HG03460 (cell line): ENCODE measurements at regions not wholly inside any gene's neighbourhood (a gene's known extent, or its start where the extent isn't known, plus 50 kb on each side); places are given as distances from the start of the nearest gene placed in this dataset.

Experiments
- ATAC-seq: cut with Tn5 transposase; IDR thresholded peaks from one replicate; pipeline ENCODE4 v1.9.1; 2021; ENCODE audit not compliant: unreplicated experiment

DNA sequence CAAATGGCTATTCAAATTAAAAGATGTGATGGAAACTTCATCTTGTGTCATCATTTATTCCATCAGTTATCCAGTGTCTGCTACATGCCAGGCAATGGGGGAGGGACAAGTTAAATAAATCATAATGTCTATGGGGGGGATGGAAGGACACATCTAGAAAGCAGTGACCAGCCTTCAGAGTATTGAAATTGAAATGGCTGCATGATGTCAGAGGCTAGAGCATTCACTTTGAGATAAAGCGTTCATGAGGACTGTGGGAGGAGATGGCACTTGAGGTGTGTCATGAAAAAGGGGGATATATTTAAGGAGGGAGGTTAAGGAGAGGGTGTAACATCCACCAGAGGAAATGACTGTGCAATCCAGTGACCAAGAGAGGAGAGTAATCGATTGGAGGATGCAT lies 50.6 kb downstream of the SLIT2 start:
- ATAC-seq = no peak

DNA sequence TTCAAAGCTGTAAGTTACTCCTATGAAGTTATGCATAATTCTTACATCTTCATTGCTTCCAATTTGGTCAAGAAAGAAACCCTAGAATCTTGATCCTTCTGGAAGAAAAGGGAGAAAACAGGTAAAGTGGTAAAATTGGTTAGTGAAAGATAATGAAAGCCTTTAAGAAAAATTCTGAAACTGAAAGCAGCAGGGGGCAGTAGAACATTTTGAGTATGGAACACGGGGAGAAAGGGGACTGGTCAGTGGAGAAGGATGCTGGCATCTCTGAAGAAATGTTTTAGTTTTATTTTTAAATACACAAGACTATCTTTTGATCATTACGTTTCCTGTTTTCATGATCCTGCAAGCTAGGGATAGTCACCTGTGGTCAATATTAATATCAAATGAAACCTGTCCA lies 54.3 kb downstream of the SLIT2 start:
- no peak for ATAC-seq

DNA sequence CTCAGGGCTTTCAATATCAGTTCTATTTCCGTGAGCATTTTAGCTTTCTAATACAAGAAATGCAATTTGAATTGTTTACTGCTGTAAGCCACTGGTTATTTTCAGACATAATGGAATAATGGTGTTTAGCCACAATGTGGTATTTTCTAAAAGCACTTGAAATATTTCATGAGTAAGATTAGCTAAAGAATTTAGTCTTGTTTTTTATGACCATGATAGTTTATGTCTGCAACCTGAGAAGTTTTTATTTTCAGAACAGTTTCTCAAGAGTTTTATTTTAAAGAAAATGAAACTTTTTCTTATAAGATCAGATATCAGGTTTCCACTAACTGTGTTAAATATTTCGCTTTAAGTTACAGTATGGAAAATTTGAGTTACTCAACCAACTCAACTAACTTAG lies 60.2 kb downstream of the SLIT2 start:
- no peak for ATAC-seq

DNA sequence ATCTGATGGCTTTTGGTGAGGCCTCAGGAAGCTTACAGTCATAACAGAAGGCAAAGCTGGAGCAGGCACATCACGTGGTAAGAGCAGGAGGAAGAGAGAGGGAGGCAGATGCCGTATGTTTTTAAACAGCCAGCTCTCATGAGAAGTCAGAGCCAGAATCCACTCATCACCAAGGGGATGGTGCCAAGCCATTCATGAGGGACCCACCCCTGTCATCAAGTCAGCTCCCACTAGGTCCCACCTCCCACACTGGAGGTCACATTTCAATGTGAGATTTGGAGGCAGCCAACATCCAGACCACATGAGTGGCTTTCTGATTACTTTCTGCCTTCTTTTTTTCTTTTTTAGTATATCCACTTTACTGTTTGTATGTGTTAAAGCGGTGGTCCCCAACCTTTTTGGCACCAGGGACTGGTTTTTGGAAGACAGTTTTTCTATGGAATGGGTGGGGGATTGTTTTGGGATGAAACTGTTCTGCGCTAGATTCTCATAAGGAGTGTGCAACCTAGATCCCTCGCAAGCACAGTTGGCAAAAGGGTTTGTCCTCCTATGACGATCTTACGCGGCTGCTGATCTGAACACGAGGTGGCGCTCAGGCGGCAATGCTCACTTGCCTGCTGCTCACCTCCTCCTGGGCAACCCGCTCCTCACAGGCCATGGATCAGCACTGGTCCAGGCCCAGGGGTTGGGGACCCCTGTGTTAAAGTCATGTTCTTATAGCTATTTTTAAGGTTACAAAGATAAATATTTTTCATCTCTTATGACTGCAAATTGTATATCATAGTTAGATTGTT lies 61.7 kb downstream of the SLIT2 start:
- ATAC-seq = no peak

DNA sequence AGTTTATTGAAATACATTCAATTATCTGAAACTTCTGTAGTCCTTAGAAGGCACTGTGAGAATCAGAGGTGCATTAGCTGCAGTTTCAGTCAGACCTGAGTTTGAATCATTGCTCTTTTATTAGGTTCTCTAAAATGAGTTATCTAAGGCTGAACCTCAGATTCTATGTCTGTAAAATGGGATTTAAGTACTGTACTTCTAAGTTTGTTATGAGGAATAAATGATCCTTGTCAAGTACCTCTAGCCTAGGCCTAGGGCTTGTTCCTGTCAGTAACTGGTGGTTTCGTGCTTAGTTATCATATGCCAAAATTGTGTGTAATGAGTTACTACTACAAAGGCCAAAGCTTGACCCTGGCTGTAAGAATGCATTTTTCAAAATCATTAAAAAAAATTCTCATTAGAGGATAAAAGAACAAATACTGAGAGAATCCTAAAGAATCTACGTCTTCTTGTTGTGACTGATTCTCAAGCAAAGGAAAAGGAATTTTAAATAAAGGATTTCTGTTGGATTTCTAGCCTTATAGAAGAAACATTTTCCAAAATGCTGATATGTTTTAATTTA lies 65.8 kb downstream of the SLIT2 start:
- no peak for ATAC-seq

DNA sequence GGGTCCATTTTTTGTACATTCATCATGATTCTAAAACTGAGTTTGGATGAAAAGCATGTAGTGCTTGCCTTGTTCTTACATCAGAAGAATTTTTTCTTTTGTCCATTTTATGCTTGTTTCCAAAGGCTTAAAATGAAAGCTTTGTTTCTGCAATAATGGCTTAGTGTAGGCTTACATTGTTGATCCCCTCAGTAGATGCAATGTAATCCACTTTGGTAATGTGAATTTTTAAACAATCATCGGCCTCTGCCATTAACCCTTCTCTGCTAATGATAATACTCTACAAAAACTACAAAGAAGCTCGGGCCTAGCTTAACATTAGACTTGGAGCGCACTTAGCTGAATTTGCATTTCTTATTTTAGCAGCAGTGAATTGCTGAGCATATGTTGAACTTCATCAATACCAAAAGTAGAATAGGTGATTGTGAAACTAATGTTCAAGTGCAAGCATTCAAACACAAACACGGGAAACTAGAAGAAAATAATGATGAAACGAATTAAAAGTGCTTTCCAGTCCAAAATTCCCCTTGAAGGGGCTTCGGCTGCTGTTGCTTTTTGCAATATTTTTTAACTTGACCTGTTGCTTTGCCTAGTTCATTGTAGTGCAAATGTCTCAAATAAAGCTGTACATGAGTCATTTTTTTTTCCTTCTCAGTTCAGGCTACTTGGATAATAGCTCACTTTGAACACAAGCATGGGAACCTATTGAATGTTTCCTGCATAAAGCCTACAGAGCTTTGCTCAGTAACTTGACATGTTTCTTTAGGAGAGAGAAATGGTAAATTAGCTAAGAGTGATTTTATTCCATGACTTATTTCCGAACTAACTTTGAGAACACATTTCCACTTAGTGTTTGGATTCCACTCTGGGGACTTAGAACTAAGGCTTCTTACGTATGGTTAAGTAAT lies 66.5 kb downstream of the SLIT2 start:
- ATAC-seq = no peak

DNA sequence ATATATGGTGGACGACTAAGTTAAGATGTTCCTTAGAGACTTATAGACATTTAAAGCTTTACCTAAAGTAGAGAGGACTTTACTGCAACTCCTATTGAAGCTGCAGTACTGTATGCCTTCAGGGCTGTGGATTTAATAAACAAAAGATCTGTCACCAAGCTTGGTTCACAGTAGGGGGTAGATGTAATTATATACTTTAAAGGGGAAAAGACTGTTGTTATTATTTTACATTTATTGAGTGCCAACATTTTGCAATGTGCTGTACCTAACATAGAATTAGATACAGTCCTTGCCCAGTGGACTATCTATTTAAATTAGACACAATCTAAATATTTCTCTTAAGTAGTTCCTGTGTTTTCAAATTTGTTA lies 67.2 kb downstream of the SLIT2 start:
- ATAC-seq = no peak

DNA sequence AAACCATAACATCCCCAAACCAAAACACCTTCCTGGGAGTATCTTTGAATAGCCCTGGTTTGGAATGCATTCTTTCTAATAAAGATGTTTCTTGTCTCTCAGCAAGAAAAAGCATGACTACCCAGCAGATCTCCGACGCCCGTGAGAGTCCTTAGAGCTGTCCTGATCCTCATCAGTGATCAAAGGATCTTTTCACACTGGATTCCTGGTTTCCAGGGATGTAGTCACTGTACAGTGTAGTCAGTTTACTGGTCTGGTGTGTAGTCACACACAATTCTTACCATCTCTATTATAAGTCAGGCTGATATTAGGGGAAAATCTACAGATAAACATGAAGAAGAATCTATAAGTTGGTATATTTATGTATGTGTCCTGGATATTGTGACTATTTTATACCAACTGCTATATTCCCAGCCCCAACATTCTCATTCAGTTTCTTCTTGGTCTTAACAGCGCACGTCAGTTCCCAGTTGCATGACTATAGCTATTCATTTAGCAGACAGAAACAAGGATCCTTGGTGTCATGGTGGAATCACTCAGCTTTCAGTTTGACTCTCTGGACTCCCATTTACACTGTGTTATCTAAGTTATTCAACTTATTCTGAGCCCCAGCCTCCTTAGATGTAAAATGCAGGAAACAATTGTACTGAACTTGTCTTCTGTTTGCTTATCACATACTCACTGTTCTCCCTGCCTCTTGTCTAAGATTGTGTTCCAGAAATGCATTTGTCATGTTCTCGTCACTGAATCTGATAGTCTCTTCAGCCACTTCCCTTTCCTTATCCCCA lies 68.3 kb downstream of the SLIT2 start:
- no peak for ATAC-seq

DNA sequence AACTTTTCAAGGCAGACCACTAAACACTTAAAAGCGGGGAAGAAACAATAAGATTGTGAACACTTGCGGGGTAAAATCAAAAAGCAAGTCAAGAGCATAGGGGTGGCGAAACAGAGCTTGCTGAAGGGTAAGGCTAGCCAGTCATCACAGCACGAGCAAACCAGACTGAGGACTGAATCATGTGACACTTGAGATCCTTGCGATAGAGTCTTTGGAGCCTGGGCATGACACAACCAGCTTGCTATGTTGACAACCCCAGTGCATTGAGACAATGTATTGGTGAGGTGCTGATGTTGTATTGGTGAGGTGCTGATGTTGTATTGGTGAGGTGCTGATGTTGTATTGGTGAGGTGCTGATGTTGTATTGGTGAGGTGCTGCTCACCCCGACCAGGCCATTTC lies 72.3 kb downstream of the SLIT2 start:
- no peak for ATAC-seq

DNA sequence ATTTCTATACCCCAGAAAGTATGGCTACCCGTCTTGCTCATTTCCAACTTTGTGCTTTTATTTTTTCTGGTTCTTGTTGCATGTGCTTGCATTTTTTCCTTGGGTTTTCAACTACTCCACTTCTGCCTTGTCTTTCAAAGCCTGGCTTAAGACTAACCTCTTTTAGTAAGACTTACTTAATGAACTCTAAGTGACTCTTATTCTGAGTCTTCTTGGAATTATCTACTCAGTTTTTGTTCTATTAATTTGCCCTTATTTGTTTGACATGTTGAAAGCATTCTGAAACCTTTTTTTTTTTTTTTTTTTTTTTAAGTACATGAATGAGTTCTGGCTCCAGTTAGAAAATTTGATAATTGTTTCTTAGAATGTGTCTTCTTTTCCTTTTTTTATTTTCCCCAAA lies 74.8 kb downstream of the SLIT2 start:
- no peak for ATAC-seq

DNA sequence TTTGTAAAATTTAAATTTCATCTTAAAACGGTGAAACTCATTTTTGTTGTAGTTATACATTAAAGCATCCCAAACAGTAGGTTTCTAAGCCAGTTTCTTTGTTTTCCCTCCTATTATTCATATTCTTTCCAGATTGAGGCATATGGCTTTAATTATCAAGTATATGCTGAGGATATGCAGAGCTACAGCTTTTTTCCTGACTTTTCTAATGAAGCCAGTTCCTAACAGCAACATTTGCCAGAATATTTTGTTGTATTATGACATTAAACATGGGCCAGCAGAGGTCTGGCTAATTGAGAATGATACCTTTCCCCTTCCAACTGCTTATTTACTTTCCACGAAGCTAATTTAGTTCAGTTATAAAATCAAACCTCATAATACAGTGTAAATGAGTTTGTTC lies 75.3 kb downstream of the SLIT2 start:
- ATAC-seq = no peak

DNA sequence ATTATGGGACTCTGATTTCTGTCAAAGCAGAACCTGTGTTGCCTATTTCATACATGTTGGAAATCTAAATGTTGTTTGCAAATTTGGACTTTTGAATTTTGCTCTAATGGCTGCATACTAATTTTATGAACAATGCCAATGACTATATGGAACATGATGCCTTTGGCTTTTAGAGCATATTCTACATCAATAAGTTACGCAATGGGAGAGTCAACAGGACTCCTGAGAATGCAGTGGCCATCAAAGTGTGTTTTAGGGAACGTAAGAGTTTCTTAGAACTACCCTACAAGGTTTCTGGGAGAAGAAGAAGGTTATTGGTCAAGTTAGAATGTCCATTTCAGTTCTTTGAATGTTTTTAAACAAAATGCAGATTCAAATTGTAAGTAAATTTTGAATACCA lies 76.1 kb downstream of the SLIT2 start:
- ATAC-seq = no peak

DNA sequence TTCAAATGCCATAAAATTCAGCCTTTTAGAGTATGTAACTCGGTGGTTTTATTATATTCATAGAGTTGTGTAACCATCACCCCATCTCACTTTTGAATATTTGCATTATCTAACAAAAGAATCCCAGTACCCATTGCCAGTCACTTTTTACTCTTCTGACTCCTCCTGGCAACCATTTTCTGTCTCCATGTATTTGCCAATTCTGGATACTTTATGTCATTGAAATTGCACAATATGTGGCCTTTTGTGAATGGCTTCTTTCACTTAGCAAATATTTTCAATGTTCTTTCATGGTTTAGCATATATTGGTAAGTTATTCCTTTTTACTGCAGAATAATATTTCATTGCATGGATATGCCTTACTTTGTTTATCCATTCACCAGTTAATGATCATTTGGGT lies 79.9 kb downstream of the SLIT2 start:
- no peak for ATAC-seq

DNA sequence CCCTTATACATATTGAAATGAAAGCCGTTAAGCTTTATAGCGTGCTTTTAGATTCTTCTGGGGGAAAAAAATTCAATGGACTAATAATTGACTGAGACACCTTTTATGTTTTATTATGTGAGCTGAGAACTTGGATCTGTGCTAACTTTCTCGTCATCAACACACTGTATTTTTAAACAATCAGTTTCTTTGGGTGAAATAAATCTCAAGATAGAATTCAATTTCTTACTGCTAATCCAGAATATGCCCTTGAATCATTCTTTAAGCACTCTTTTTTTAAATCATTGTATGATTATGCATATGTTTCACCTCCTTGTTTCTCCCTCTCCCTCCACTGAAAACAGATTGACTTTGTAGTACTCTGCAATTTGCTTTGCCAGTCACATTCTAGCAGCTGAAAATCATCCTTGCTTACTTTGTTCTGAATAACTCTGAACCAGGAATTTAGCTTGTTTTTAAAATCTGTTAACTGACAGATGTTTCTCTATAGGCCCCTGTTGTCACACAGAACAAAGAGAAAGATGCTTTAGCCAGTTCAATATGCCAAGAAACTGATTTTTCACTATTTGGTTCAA lies 81.5 kb downstream of the SLIT2 start:
- ATAC-seq = no peak

DNA sequence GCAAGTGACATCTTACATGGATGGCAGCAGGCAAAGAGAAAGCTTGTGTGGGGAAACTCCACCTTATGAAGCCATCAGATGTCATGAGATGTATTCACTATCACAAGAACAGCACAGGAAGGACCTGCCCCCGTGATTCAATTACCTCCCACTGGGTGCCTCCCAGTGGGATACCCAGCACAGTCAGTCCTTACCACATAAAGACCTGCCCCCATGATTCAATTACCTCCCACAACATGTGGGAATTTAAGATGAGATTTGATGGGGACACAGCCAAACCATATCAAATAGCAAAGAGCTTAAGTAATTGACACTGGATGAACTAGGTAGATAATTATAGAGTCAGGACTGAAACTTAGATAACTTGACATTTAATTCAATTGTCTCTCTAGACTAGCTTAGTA lies 85.6 kb downstream of the SLIT2 start:
- ATAC-seq = no peak

DNA sequence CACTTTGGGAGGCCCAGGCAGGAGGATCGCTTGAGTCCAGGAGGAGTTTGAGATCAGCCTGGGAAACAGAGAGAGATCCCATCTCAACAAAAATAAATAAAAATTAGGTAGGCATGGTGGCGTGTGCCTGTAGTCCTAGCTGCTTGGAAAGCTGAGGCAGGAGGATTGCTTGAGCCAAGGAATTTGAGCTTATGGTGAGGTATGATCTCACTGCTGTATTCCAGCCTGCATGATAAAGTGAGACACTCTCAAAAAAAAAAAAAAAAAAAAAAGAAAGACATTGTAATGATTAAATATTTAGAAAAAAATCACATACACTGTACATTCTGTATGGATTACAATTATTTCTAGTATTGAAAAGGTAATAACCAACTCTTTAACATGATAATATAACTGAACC lies 87.1 kb downstream of the SLIT2 start:
- ATAC-seq = no peak

DNA sequence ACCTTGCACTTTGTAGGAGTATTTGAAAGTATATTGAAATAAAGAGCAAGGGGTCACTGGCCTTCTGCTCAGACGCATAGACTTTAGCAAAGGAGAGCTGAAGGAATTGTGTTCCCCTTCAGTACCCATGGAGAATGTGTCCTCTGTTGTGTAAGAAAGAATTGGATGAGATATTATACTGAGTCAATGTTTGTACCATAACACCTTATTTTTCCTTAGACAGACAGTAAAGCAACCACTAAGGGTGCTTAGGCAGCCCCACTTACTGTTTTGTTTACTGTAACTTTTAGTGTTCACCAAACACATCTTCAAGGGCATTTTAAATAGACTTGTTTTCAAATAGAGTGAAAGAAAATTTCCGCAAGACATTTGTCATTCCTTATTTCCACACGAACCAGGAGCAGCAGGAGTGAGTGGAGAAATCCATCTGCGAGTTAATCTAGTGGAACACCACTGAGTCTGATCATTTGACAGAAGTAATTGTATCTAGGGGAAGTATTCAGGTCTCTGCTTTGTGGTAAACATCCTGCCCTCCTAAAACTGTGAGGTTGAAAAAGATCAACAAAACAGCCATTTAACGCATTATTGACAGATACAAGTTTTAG lies 89.5 kb downstream of the SLIT2 start:
- ATAC-seq = no peak

DNA sequence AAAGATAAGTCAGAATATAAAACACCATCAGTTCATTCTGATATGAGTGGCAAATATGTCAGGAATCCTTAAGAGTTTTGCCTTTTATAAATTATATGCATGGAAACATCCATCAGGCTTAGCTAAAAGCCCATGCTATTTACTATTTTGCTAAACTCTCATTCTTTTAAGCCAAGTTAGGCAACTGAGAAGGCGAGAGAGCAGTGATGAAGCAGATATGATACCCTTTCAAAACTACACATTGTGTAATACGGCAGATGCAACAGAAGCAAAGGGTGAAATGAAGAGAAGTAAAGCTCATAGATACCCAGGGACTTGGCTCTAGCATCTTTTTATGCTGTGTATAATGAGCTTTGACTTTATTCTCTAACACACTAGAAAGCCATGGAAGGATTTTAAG lies 95.8 kb downstream of the SLIT2 start:
- no peak for ATAC-seq

DNA sequence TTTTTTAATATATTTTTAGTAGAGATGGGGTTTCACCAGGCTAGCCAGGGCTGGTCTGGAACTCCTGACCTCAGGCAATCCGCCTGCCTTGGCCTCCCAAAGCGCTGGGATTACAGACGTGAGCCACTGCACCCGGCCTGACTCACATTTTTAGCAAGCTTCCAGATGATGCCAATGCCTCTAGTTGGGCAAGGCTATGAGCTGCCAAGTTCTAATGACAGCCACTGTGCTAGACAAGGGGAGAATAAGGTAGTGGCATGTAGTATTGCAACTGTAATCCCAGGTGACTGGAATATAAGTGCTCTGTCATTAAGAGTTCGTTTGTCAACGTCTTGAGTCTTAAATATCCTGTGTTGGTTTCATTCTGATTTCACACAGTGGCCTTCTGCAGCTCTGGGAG lies 96.7 kb downstream of the SLIT2 start:
- no peak for ATAC-seq

DNA sequence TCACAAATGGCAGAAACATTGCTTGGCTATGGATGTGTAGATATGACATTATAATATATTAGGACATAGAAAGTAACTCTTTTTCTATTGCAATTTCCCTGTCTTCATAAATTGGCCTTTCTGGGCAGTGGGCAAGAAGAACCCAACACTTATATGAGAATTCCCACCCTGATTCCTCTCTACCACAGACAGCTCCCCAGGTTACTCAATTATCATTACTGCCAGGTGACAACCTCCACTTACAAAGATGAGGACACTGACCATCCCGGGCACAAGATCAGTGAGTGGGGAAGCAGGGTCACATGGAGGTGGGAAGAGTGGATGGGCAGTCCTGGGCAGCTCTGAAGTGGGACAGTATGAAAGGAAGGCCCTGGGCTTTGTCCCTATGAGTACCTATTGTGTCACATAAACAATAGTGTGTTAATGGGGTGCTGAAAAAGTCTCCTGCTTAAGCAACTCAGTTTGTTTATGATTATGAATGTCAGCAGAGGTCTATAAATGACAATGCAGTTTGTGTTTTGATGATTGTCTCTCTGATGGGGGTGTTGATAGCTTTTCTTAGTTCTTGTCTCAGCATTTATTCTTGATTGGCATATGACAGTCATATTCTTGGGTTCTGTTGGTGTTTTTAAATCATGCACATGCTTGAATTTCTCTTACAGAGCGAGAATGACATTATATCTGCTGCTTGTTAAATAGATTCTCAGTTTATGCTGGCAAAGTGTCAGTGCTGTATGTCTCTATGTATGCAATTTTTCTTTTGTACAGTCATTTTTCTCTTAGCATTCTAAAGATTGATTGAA lies 99.9 kb downstream of the SLIT2 start:
- ATAC-seq = no peak
